A673 (cell line): ENCODE measurements at regions not wholly inside any gene's neighbourhood (a gene's known extent, or its start where the extent isn't known, plus 50 kb on each side); places are given as distances from the start of the nearest gene placed in this dataset.
"Not testable (repeated sequence)": the region's sequence is repeated elsewhere in the genome, so short reads cannot be mapped to it uniquely, and the experiment has no call there.

Source experiments
- BruUV-seq: library from RNA; stranded (reverse); fragments of 400-500 nt; replicated peaks from 2 replicates; lab custom pipeline; 2021; lab: Mats Ljungman, UMichigan
- CTCF ChIA-PET: fragments of 300-600 bp; sonication (Branson Sonifier 250); formaldehyde crosslinking; loops from one replicate; lab custom pipeline; 2022; ENCODE audit warnings: antibody characterized with exemption; lab: Charles Lee
- POLR2A ChIA-PET: fragments of 300-600 bp; sonication (Branson Sonifier 250); formaldehyde crosslinking; loops from one replicate; lab custom pipeline; 2022; ENCODE audit warnings: antibody characterized with exemption; ENCODE audit not compliant: low non-redundant PET; lab: Charles Lee
- DNase-seq: peaks from one replicate; pipeline ENCODE4 v3.0.0-alpha.2; 2015; ENCODE audit warnings: low spot score
- H3K27ac ChIP-seq: fragments of 200-600 bp; sonication (generic); 2 replicates; pipeline ENCODE4 v1.5.1; 2016; ENCODE audit warnings: mixed run types, low read depth, mild to moderate bottlenecking, mixed read lengths, antibody characterized with exemption, low read length; ENCODE audit not compliant: poor library complexity, severe bottlenecking
- H3K27me3 ChIP-seq: fragments of 200-600 bp; sonication (generic); replicated peaks from 2 replicates; pipeline ENCODE4 v1.6.1; 2017; ENCODE audit warnings: mixed run types, low read depth, mild to moderate bottlenecking, mixed read lengths, antibody characterized with exemption, low read length; ENCODE audit not compliant: insufficient read depth, poor library complexity
- H3K36me3 ChIP-seq: fragments of 200-600 bp; sonication (generic); 2 replicates; pipeline ENCODE4 v1.6.1; 2016; ENCODE audit warnings: mixed run types, mild to moderate bottlenecking, mixed read lengths, antibody characterized with exemption, low read length; ENCODE audit not compliant: insufficient read depth, poor library complexity, severe bottlenecking
- H3K4me1 ChIP-seq: fragments of 200-600 bp; sonication (generic); 2 replicates; pipeline ENCODE4 v1.6.1; 2017; ENCODE audit warnings: mixed run types, mild to moderate bottlenecking, mixed read lengths, antibody characterized with exemption, low read length; ENCODE audit not compliant: insufficient read depth, poor library complexity, severe bottlenecking
- H3K4me3 ChIP-seq: fragments of 200-600 bp; sonication (generic); 2 replicates; pipeline ENCODE4 v1.5.1; 2016; ENCODE audit warnings: low read depth, mixed run types, mild to moderate bottlenecking, mixed read lengths, low read length; ENCODE audit not compliant: poor library complexity, severe bottlenecking
- H3K9me3 ChIP-seq: fragments of 200-600 bp; sonication (generic); 2 replicates; pipeline ENCODE4 v1.6.1; 2016; ENCODE audit warnings: mixed run types, low read depth, mild to moderate bottlenecking, mixed read lengths, antibody characterized with exemption, low read length; ENCODE audit not compliant: poor library complexity, severe bottlenecking
- EZH2 ChIP-seq: fragments of 200-600 bp; sonication (generic); IDR thresholded peaks from 2 replicates; pipeline ENCODE4 v1.6.1; 2017; ENCODE audit warnings: borderline replicate concordance, low read depth, mild to moderate bottlenecking, mixed read lengths, antibody characterized with exemption, low read length; ENCODE audit not compliant: poor library complexity, severe bottlenecking
- intact Hi-C: fragments of 100-400 bp; cut with micrococcal nuclease; formaldehyde crosslinking; loops from one replicate; pipeline ENCODE4 v1.10.0; 2022; ENCODE audit not compliant: unreplicated experiment
- TF ChIP-seq, protein P1 (sequence below): fragments of 300-800, 200-600 bp; sonication (generic); conservative IDR thresholded peaks from 2 replicates; pipeline ENCODE4 v1.5.1; 2017; ENCODE audit warnings: low read depth, mild to moderate bottlenecking, antibody characterized with exemption, low read length, moderate library complexity, mixed read lengths

DNA sequence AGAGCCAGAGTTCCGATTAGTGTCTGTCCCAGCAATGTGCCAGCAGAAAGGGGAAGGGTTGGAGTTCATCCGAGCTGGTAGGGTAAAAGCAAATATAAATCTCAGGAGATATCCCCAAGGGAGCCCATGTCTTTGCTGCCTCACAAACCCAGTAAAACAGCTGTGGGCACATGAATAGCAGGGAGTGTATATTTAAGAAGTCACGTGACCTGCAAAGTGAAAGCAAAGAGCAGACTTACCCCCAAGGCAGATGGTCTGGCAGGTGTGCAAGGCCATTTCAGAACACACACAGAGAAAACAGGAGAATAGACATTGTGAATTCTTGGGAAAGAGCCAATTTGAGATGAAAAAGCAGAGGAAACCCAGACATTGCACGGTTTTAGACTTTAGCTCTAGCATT is 653.4 kb downstream of the TGIF2LX start:
- CTCF ChIA-PET, H3K27me3 ChIP-seq, H3K4me3 ChIP-seq, intact Hi-C loops, DNase-seq, POLR2A ChIA-PET, H3K36me3 ChIP-seq, H3K27ac ChIP-seq, H3K4me1 ChIP-seq, H3K9me3 ChIP-seq, BruUV-seq: not testable (repeated sequence)

DNA sequence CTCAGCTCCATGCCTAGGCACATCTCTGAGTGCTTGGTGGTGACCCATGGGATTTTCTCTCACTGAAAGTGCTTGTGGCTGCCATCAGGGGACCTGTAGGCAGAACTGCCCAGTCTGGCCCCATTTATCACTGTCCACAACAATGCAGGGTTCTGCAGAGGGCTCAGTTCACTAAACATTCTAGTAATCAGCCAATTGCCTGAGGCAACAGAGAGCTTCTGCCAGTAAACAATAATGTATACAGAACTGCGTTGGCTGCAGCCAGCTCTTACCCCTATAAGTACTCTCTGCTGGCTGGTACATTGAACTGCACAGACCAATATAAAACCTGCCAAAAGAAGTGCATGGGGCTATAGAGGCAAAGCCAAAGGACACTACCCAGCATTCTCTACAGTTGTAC is 680.2 kb downstream of the TGIF2LX start:
- H3K9me3 ChIP-seq, H3K4me3 ChIP-seq, POLR2A ChIA-PET, H3K4me1 ChIP-seq, H3K36me3 ChIP-seq, intact Hi-C loops, H3K27ac ChIP-seq, BruUV-seq, CTCF ChIA-PET, H3K27me3 ChIP-seq, DNase-seq: not testable (repeated sequence)

DNA sequence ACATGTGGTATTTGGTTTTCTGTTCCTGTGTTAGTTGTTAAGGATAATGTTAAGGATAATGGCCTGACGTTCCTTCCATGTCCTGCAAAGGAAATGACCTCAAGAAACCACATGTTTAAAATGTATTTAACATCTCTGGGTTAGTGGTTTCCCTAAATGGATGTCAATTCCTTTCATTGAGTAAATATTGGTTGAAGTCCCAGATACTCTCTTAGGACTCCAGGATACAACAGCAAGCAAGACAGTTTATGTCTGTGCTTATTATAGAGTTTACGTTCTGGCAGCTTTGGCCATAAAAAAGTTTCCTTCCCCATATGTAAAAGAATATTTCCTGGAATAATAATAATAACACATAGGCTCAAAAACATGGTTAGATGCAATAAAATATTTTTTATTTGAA is 684.0 kb downstream of the TGIF2LX start:
- H3K4me3 ChIP-seq, POLR2A ChIA-PET, H3K27me3 ChIP-seq, H3K4me1 ChIP-seq, CTCF ChIA-PET, DNase-seq, H3K36me3 ChIP-seq, BruUV-seq, H3K9me3 ChIP-seq, H3K27ac ChIP-seq, intact Hi-C loops: not testable (repeated sequence)

DNA sequence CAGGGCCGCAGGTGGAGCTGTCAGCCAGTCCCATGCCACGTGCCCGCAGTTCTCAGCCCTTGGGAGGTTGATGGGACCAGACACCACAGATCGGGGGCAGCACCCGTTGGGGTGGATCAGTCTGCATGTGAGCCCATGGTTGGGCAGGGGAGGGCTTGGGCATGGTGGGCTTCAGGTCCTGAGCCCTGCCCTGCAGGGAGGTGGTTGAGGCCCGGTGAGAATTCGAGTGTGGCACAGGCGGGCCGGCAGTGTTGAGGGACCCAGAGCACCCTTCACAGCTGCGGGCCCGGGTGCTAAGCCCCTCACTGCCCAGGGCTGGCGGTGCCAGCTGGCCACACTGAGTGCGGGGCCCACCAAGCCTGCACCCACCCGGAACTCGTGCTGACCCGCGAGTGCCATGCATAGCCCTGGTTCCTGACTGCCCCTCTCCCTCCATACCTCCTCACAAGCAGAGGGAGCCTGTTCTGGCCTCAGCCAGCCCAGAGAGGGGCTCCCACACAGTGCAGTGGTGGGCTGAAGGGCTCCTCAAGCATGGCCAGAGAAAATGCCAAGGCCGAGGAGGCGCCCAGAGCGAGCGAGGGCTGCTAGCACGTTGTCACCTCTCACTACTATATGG is 696.1 kb downstream of the TGIF2LX start:
- no peaks in the 10 kb centered on the region for H3K27me3 ChIP-seq
- DNase-seq, result no peak
- no peak overlapping the region for H3K4me3 ChIP-seq
- ChIA-PET CTCF (no interaction called here), POLR2A (no interaction called here)
- no peaks in the 10 kb centered on the region for H3K9me3 ChIP-seq
- no peaks in the 10 kb centered on the region for H3K36me3 ChIP-seq
- H3K4me1 ChIP-seq, result no peaks in the 10 kb centered on the region
- no peak overlapping the region for H3K27ac ChIP-seq
- no TSS peak for BruUV-seq
- intact Hi-C loops, result no loop called here
- TF ChIP-seq EZH2, result no peak
- TF ChIP-seq, protein P1, sequence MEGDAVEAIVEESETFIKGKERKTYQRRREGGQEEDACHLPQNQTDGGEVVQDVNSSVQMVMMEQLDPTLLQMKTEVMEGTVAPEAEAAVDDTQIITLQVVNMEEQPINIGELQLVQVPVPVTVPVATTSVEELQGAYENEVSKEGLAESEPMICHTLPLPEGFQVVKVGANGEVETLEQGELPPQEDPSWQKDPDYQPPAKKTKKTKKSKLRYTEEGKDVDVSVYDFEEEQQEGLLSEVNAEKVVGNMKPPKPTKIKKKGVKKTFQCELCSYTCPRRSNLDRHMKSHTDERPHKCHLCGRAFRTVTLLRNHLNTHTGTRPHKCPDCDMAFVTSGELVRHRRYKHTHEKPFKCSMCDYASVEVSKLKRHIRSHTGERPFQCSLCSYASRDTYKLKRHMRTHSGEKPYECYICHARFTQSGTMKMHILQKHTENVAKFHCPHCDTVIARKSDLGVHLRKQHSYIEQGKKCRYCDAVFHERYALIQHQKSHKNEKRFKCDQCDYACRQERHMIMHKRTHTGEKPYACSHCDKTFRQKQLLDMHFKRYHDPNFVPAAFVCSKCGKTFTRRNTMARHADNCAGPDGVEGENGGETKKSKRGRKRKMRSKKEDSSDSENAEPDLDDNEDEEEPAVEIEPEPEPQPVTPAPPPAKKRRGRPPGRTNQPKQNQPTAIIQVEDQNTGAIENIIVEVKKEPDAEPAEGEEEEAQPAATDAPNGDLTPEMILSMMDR, result no peak

DNA sequence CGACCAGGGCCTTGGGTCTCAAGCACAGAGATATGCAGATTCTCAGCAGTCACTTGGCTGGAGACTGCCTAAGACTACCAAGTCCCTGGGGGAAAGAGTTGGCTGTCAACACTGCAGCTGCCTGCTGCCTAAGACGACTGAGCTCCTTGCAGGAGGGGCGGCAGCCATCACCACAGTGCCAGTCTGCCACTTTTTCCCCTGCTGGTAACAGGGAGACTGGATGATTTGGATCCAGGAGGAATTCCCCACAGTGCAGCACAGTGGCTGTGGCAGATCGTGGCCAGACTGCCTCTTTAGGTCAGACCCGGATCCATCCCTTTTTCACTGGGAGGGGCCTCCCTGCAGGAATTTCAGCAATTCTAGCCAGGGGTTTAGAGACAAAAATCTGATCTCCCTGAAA is 743.5 kb downstream of the TGIF2LX start:
- H3K27ac ChIP-seq, H3K36me3 ChIP-seq, H3K4me1 ChIP-seq, H3K9me3 ChIP-seq, H3K4me3 ChIP-seq, H3K27me3 ChIP-seq, BruUV-seq, POLR2A ChIA-PET, intact Hi-C loops, CTCF ChIA-PET: not testable (repeated sequence)
- peak; percentile 0 for DNase-seq

DNA sequence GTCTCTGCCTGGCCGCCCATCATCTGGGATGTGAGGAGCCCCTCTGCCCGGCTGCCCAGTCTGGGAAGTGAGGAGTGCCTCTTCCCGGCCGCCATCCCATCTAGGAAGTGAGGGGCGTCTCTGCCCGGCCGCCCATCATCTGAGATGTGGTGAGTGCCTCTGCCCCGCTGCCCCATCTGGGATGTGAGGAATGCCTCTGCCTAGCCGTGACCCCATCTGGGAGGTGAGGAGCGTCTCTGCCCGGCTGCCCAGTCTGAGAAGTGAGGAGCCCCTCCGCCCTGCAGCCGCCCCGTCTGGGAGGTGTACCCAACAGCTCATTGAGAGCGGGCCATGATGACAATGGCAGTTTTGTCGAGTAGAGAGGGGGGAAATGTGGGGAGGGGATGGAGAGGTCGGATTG is 721.1 kb upstream of the PABPC5 start:
- BruUV-seq, DNase-seq, H3K9me3 ChIP-seq, H3K27me3 ChIP-seq, intact Hi-C loops, H3K27ac ChIP-seq, POLR2A ChIA-PET, H3K4me3 ChIP-seq, H3K4me1 ChIP-seq, CTCF ChIA-PET, H3K36me3 ChIP-seq: not testable (repeated sequence)

DNA sequence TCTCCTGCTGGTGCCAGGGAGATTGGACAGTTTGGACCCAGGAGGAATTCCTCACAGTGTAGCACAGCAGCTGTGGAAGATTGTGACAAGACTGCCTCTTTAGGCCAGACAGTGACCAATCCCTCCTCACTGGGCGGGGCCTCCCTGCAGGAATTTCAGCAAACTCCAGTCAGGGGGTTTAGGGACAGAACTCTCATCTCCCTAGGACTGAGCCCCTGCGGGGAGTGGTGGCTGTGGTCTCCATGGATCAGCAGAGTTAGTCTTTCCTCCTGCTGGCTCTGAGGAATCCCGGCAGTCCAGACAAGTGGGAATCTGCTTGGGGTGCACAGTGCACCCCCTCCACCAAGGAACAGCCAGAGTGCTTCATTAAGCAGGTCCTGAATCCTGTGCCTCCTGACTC is 697.1 kb upstream of the PABPC5 start:
- H3K4me3 ChIP-seq, BruUV-seq, DNase-seq, CTCF ChIA-PET, H3K36me3 ChIP-seq, POLR2A ChIA-PET, H3K27me3 ChIP-seq, H3K9me3 ChIP-seq, H3K4me1 ChIP-seq, intact Hi-C loops, H3K27ac ChIP-seq: not testable (repeated sequence)
